Endothelial cell of umbilical vein (primary cell): ENCODE measurements at regions not wholly inside any gene's neighbourhood (a gene's known extent, or its start where the extent isn't known, plus 50 kb on each side); places are given as distances from the start of the nearest gene placed in this dataset.

ENCODE experiments used
- BruUV-seq: library from RNA; stranded (reverse); fragments of 400-500 nt; replicated peaks from 2 replicates; lab custom pipeline; 2021; lab: Mats Ljungman, UMichigan
- CTCF ChIA-PET: fragments of 300-600, 350-600 bp; sonication (Branson Sonifier 250); formaldehyde crosslinking; loops from one replicate; lab custom pipeline; 2021; ENCODE audit warnings: antibody characterized with exemption, inconsistent platforms; lab: Charles Lee
- POLR2A ChIA-PET: fragments of 300-600, 350-600 bp; sonication (Branson Sonifier 250); formaldehyde crosslinking; loops from one replicate; lab custom pipeline; 2021; ENCODE audit warnings: antibody characterized with exemption, inconsistent platforms; lab: Charles Lee
- DNase-seq: peaks from one replicate; pipeline ENCODE4 v3.0.0-alpha.2; 2011; ENCODE audit warnings: low read depth, low spot score
- FAIRE-seq: peaks from 2 replicates; lab custom pipeline; 2011; peaks lifted over from hg19 to GRCh38; lab: Jason Lieb, UNC
- H2AFZ ChIP-seq: 2 replicates; pipeline ENCODE4 v1.6.0; 2012; ENCODE audit warnings: low read depth, low read length, control low read depth, inconsistent platforms
- H3K27ac ChIP-seq: 2 replicates; pipeline ENCODE4 v1.5.1; 2011; ENCODE audit warnings: low read depth, mild to moderate bottlenecking, control low read depth, low read length, moderate library complexity; ENCODE audit not compliant: insufficient read depth
- H3K27me3 ChIP-seq, 2 experiments: 2 replicates each; pipeline versions ENCODE4 v1.6.0 to v1.6.1; 2011; ENCODE audit warnings: low read length in 2 of 2, mixed read lengths in 1 of 2; ENCODE audit not compliant: control insufficient read depth in 2 of 2, insufficient read depth in 2 of 2
- H3K36me3 ChIP-seq, 2 experiments: 2 replicates in 1 of 2; 3 replicates in 1 of 2; pipeline ENCODE4 v1.5.1; 2011; ENCODE audit warnings: low read length in 2 of 2, mild to moderate bottlenecking in 1 of 2, moderate library complexity in 1 of 2; ENCODE audit not compliant: control insufficient read depth in 2 of 2, insufficient read depth in 2 of 2; ENCODE audit errors: extremely low read depth in 1 of 2
- H3K4me1 ChIP-seq: 3 replicates; pipeline ENCODE4 v1.5.1; 2011; ENCODE audit warnings: mild to moderate bottlenecking, low read length; ENCODE audit not compliant: control insufficient read depth, insufficient read depth; ENCODE audit errors: extremely low read depth
- H3K4me2 ChIP-seq: 2 replicates; pipeline ENCODE4 v1.6.1; 2011; ENCODE audit warnings: low read length, control low read depth, mixed read lengths; ENCODE audit not compliant: insufficient read depth
- H3K4me3 ChIP-seq, 3 experiments: fragments of 200-600 bp in 1 of 3; sonication (generic), shearing (Covaris generic) in 1 of 3; replicated peaks in 1 of 3; 2 replicates each; pipeline ENCODE4 v1.5.1; 2011 to 2016; ENCODE audit warnings: control low read depth in 3 of 3, low read length in 3 of 3, mild to moderate bottlenecking in 2 of 3, inconsistent platforms in 1 of 3, low read depth in 1 of 3, moderate library complexity in 1 of 3; ENCODE audit not compliant: insufficient read depth in 1 of 3
- H3K79me2 ChIP-seq: 2 replicates; pipeline ENCODE4 v1.6.0; 2012; ENCODE audit warnings: low read length, inconsistent platforms; ENCODE audit not compliant: control insufficient read depth, insufficient read depth
- H3K9ac ChIP-seq: replicated peaks from 2 replicates; pipeline ENCODE3; 2011; ENCODE audit warnings: low read length, control low read depth; ENCODE audit not compliant: insufficient read depth; ENCODE audit errors: extremely low read depth
- H3K9me1 ChIP-seq: replicated peaks from 3 replicates; pipeline ENCODE4 v1.6.0; 2011; ENCODE audit warnings: mild to moderate bottlenecking, low read length; ENCODE audit not compliant: control insufficient read depth, insufficient read depth; ENCODE audit errors: extremely low read depth
- H3K9me3 ChIP-seq: replicated peaks from 2 replicates; pipeline ENCODE4 v1.5.1; 2012; ENCODE audit warnings: low read length, inconsistent platforms; ENCODE audit not compliant: control insufficient read depth, insufficient read depth
- H4K20me1 ChIP-seq: replicated peaks from 2 replicates; pipeline ENCODE3; 2011; ENCODE audit warnings: mild to moderate bottlenecking, low read length; ENCODE audit not compliant: control insufficient read depth, insufficient read depth; ENCODE audit errors: extremely low read depth
- CTCF ChIP-seq, 2 donors: IDR thresholded peaks; 1 replicate in 1 of 2; 2 replicates in 1 of 2; pipeline ENCODE4 v1.5.1; 2011; ENCODE audit warnings: low read length in 2 of 2, mild to moderate bottlenecking in 2 of 2, moderate library complexity in 2 of 2, control low read depth in 1 of 2, inconsistent platforms in 1 of 2, low read depth in 1 of 2; ENCODE audit not compliant: insufficient read depth in 1 of 2; ENCODE audit errors: extremely low read depth in 1 of 2
- EZH2 ChIP-seq: IDR thresholded peaks from 2 replicates; pipeline ENCODE4 v1.6.1; 2012; ENCODE audit warnings: borderline replicate concordance, low read depth, mild to moderate bottlenecking, moderate library complexity, low read length, inconsistent platforms; ENCODE audit not compliant: severe bottlenecking
- FOS ChIP-seq: IDR thresholded peaks from 2 replicates; pipeline ENCODE4 v1.6.1; 2011; ENCODE audit warnings: mild to moderate bottlenecking, low read length, moderate library complexity, borderline replicate concordance; ENCODE audit not compliant: insufficient read depth
- GATA2 ChIP-seq: IDR thresholded peaks from 2 replicates; pipeline ENCODE4 v1.7.0; 2011; ENCODE audit warnings: low read depth, mild to moderate bottlenecking, moderate library complexity, mixed read lengths, low read length; ENCODE audit not compliant: insufficient read length, insufficient read depth
- JUN ChIP-seq: IDR thresholded peaks from 2 replicates; pipeline ENCODE4 v1.6.1; 2011; ENCODE audit warnings: borderline replicate concordance, low read depth; ENCODE audit not compliant: insufficient read length, insufficient read depth
- MAX ChIP-seq: IDR thresholded peaks from 2 replicates; pipeline ENCODE4 v1.6.1; 2011; ENCODE audit not compliant: insufficient read depth, insufficient read length
- MYC ChIP-seq: IDR thresholded peaks from one replicate; pipeline ENCODE4 v1.6.1; 2011; ENCODE audit warnings: mild to moderate bottlenecking, low read depth, low read length
- POLR2A ChIP-seq: IDR thresholded peaks from 2 replicates; pipeline ENCODE4 v1.6.1; 2012; ENCODE audit warnings: low read depth, mild to moderate bottlenecking, control low read depth, low read length
- POLR2AphosphoS5 ChIP-seq: IDR thresholded peaks from 2 replicates; pipeline ENCODE4 v1.6.1; 2012; ENCODE audit warnings: low read depth, mild to moderate bottlenecking, control low read depth, low read length, moderate library complexity; ENCODE audit not compliant: insufficient read depth
- dilution Hi-C: fragments of 300-500 bp; cut with MboI; formaldehyde crosslinking; loops from one replicate; pipeline ENCODE4 v1.15.0; 2019; ENCODE audit warnings: low sequenced_read_pairs; ENCODE audit not compliant: extremely low pct_ligation_motif_present
- intact Hi-C: fragments of 100-400 bp; cut with micrococcal nuclease; formaldehyde crosslinking; loops from one replicate; pipeline ENCODE4 v1.10.0; 2022

DNA sequence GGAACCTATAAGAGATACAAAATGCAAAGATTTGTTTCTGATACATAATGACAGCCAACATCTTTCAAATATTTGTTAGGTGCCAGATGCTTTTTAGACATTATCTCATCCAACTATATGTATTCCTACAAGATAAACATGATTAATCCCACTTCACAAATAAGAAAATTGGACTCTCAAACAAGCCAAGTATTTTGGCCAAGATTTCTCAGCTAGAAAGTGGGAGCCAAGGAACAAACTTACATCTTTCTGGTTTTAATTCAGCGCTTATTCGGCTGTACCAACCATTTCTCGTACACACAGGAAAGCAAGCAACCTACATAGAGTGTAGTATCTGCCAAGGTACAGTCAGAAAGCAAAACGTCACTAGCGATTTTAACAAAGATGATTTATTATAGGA lies 85.7 kb upstream of the SERP2 start:
- H4K20me1 ChIP-seq = no peaks in the 10 kb centered on the region
- dilution Hi-C loops (no loop called here), intact Hi-C loops (no loop called here)
- CTCF ChIA-PET = interaction anchor here (1.0 to 1.1 kb wide), 2 partner anchors 11 to 16 kb away, joined by 3 read pairs; no protein-coding TSS in a partner anchor
- no peak overlapping the region for H3K4me3 ChIP-seq
- H3K4me1 ChIP-seq = no peaks in the 10 kb centered on the region
- H3K79me2 ChIP-seq = no peaks in the 10 kb centered on the region
- POLR2A ChIA-PET = no interaction called here
- H3K4me2 ChIP-seq = no peak overlapping the region
- H3K9ac ChIP-seq = no peak overlapping the region
- peaks cover 17 to 27% of the 10 kb centered on the region in 2 experiments for H3K27me3 ChIP-seq
- H3K27ac ChIP-seq = no peak overlapping the region
- no peak overlapping the region for H2AFZ ChIP-seq
- no peak for TF ChIP-seq GATA2
- TF ChIP-seq JUN = no peak
- TF ChIP-seq MAX = no peak
- TF ChIP-seq FOS = no peak
- TF ChIP-seq POLR2AphosphoS5 = no peak
- TF ChIP-seq MYC = no peak
- no peak for TF ChIP-seq POLR2A
- TF ChIP-seq CTCF (IDR thresholded peaks at IDR 0.05; ENCODE audit: extremely low read depth in 1 of 2, insufficient read depth in 1 of 2, low read depth in 1 of 2, low read length in 2 of 2) = no peak
- no peak for TF ChIP-seq EZH2
- H3K36me3 ChIP-seq = no peaks in the 10 kb centered on the region
- FAIRE-seq (no peak), DNase-seq (no peak)
- BruUV-seq = no TSS peak
- H3K9me3 ChIP-seq = no peaks in the 10 kb centered on the region
- H3K9me1 ChIP-seq = no peaks in the 10 kb centered on the region
